PFSK-1 (cell line): ENCODE measurements at regions not wholly inside any gene's neighbourhood (a gene's known extent, or its start where the extent isn't known, plus 50 kb on each side); places are given as distances from the start of the nearest gene placed in this dataset.

Source experiments
- POLR2AphosphoS5 ChIP-seq: IDR thresholded peaks from 2 replicates; pipeline ENCODE4 v1.6.1; 2012; ENCODE audit warnings: low read depth, mild to moderate bottlenecking, control low read depth, low read length, moderate library complexity
- REST ChIP-seq, 2 experiments: IDR thresholded peaks; 2 replicates each; pipeline versions ENCODE4 v1.6.1 to v1.8.0; 2011 to 2012; ENCODE audit warnings: low read depth in 2 of 2, low read length in 2 of 2, control low read depth in 1 of 2, inconsistent platforms in 1 of 2, mild to moderate bottlenecking in 1 of 2, moderate library complexity in 1 of 2; ENCODE audit not compliant: insufficient read depth in 1 of 2
- TAF1 ChIP-seq: IDR thresholded peaks from 2 replicates; pipeline ENCODE4 v1.6.1; 2012; ENCODE audit warnings: low read length, control low read depth, borderline replicate concordance; ENCODE audit not compliant: insufficient read depth

GRCh38 chr16:47886139-47886538 is 269.7 kb downstream of the ABCC12 start:
- TF ChIP-seq REST (IDR thresholded peaks at IDR 0.05; ENCODE audit: insufficient read depth in 1 of 2, low read depth in 2 of 2, low read length in 2 of 2) (no peak), POLR2AphosphoS5 (no peak), TAF1 (no peak)
